ENCODE measurements at regions not wholly inside any gene's neighbourhood (a gene's known extent, or its start where the extent isn't known, plus 50 kb on each side); places are given as distances from the start of the nearest gene placed in this dataset.

GRCh38 chr13:50174630-50175029 lies 159.4 kb downstream of the KCNRG start:
- no peak for TF ChIP-seq CTCF (IDR thresholded peaks at IDR 0.05)
- TF ChIP-seq EZH2 (IDR thresholded peaks at IDR 0.05; ENCODE audit: borderline replicate concordance, insufficient read depth, low read depth, low read length, poor library complexity, severe bottlenecking): no peak
